OCI-LY7 (cell line): ENCODE measurements at regions not wholly inside any gene's neighbourhood (a gene's known extent, or its start where the extent isn't known, plus 50 kb on each side); places are given as distances from the start of the nearest gene placed in this dataset.

Experiments
- EZH2phosphoT487 ChIP-seq: fragments of 200-600 bp; sonication (generic); IDR thresholded peaks from 2 replicates; pipeline ENCODE4 v1.6.1; 2018; ENCODE audit warnings: low read depth, borderline replicate concordance, mild to moderate bottlenecking, mixed run types, antibody characterized with exemption, low read length, moderate library complexity, mixed read lengths
- TF ChIP-seq, protein P1 (sequence below): fragments of 200-600 bp; sonication (generic); conservative IDR thresholded peaks from 2 replicates; pipeline ENCODE4 v1.5.1; 2014; ENCODE audit warnings: mild to moderate bottlenecking, antibody characterized with exemption, low read length, moderate library complexity, mixed read lengths

GRCh38 chr6:98016565-98016964 lies 733.5 kb upstream of the MMS22L start:
- TF ChIP-seq, protein P1, sequence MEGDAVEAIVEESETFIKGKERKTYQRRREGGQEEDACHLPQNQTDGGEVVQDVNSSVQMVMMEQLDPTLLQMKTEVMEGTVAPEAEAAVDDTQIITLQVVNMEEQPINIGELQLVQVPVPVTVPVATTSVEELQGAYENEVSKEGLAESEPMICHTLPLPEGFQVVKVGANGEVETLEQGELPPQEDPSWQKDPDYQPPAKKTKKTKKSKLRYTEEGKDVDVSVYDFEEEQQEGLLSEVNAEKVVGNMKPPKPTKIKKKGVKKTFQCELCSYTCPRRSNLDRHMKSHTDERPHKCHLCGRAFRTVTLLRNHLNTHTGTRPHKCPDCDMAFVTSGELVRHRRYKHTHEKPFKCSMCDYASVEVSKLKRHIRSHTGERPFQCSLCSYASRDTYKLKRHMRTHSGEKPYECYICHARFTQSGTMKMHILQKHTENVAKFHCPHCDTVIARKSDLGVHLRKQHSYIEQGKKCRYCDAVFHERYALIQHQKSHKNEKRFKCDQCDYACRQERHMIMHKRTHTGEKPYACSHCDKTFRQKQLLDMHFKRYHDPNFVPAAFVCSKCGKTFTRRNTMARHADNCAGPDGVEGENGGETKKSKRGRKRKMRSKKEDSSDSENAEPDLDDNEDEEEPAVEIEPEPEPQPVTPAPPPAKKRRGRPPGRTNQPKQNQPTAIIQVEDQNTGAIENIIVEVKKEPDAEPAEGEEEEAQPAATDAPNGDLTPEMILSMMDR: no peak
- TF ChIP-seq EZH2phosphoT487: no peak
